HG03175 (cell line): ENCODE measurements at regions not wholly inside any gene's neighbourhood (a gene's known extent, or its start where the extent isn't known, plus 50 kb on each side); places are given as distances from the start of the nearest gene placed in this dataset.

ENCODE experiments used
- ATAC-seq: cut with Tn5 transposase; IDR thresholded peaks from one replicate; pipeline ENCODE4 v1.9.1; 2021; ENCODE audit warnings: mild to moderate bottlenecking, moderate library complexity; ENCODE audit not compliant: unreplicated experiment

DNA sequence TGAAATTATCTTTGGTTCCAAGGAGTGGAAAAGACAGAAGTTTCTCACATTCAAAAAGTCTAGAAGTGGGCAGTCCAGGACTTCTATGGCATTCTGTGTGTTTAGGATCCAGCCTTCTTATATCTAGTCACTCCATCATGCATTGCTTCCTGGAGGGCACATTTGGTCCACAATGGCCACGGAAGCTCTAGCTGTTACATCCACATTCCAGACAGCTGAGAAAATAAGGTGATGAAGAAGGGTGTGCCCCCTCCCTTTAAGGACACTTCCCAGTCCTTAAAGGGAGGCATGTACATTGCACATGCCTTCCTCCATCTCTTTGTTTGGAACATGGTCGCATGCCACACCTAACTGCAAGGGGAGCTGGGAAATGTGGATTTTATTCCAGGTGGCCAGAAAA is 59.9 kb upstream of the BZW1 start:
- no peak for ATAC-seq

DNA sequence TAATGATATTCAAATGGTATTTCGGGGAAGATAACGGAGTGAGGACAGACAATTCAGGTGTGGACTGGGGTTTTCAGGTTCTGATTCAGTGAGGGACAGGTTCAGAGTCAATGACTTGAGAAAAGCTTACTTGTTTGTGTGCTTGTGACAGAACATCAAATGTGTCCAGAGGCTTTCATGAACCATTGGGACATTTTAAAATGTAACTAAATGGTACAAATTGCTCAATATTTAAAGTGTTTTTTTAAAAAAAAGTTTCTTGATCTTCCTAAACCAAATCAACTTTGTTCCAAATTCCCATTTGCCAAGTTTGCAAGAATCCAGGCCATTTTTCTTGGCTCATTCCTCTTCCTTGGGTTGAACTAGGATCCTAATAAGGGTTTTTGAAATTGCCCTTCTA is 59.4 kb upstream of the BZW1 start:
- no peak for ATAC-seq

DNA sequence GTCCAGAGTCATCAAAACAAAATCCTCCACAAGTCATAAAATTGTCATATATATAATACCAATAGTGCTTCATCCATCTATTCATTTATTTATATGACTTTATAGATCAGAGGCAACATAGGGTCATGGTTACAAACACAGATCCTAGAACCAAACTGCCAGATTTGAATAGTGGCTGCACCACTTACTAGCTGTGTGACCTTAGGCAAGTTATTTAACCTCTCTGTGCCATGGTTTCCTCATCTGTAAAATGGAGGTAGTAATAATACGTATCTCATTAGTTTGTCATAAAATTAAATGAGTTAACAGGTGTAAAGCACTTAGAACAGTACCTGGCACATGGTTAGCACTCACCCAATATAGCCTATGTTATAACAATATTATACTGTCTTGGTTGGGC is 58.9 kb upstream of the BZW1 start:
- ATAC-seq = no peak

DNA sequence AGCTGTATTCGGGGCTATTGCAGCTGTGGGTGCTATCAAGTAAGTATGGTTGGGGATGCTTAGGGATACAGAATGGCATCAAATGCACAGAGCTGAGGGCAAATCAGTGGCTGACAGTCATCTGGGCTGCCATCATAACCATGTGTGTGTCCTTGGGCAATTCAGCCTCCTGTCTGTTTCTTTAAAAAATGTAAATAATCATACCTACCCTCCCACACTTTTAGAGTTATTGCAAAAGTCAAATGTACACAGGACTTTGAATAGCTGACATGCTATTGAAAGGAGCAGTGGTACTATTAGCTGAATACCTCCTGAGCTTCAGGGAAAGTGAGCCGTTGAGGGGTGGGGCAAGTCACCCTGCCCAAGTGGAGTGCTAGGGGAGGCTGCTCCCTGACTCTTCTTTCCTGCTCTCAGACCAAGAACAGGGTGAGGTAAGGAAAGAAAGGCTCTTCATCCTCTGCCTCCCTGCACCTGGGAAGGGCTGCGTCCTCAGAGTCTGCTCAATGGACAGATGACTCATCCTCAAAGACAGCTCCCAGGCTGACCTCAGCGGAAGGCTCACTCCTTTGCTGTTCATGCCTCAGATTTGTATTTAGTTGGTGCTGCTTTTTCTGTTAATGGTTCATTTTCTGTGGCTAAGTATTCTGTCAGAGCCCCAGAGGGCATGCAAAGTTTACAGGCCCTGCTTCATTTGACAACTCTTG is 54.9 kb upstream of the BZW1 start:
- ATAC-seq = peak; percentile 72

DNA sequence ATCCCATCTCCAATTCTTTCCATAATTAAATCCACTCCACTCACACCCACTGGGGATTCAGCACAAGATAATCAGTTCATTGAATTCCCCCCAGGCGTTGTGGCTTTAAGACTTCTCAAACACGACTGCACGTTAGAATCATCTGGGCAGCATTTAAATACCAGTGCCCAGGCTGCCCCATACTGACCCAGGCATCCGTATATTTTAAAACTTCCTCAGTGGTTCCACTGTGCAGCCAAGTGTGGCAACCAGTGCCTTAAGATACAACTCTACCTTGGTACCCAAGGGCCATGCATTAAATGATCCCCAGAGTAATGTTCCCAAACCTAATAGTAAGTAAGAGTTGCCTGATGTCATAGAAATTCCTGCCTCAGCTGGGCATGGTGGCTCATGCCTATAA is 54.3 kb upstream of the BZW1 start:
- no peak for ATAC-seq

DNA sequence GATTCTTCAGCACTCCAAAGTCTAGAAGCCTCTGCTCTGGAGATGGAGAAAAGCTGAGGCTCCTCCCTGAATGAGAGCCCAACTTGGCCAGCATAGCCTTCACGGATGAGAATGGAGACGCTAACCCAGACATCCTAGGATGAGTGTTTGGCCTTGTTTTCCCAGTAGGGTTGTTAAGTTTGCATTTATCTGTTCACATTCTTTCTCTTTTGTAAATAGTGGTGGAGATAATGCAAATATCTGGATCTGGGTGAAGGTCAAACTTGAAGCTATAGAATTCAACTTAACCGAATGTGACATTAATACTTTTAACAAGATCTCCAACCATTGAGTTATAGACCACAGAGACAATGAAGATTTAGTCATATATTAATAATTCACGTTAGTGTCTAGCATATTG is 53.4 kb upstream of the BZW1 start:
- no peak for ATAC-seq

DNA sequence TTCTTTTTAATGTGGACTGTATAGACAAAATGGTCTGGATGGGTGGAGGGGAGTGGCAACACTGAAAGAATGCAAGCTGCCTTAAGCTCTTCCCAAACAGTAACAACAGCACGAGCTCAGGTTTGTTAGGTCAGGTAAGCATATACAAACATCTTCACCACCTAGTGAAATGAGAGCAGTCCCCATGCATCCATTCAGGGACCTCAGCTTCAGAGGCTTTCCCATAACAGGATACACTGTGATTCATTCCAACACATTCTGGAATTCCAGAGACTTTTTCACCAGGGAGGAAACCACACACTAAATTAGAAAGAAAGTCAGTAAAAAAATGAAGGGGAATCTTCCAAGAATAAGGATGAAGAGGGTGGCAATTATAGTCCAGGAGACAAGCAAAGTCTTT is 50.4 kb upstream of the BZW1 start:
- ATAC-seq = no peak
